EL (cell line): ENCODE measurements at regions not wholly inside any gene's neighbourhood (a gene's known extent, or its start where the extent isn't known, plus 50 kb on each side); places are given as distances from the start of the nearest gene placed in this dataset.

Source experiments
- DNase-seq: peaks from one replicate; pipeline ENCODE4 v3.0.0-alpha.2; 2016

DNA sequence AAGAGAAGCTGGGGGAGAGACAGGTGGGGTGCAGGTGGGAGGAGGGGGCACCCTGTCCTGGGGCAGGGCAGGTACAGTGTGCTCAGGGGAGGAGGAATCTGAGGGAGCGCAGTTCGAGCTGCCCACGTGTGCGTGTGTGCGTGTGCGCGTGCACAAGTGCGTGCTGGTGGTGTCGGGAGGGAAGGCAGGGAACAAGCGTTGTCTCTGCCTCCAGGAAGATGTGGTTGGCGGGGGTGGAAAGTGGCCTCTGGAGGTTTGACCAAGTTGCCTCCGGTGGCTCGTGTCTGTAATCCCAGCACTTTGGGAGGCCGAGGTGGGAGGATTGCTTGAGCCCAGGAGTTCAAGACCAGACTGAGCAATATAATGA is 49.9 kb upstream of the THY1 start:
- no peak for DNase-seq
